ENCODE measurements at regions not wholly inside any gene's neighbourhood (a gene's known extent, or its start where the extent isn't known, plus 50 kb on each side); places are given as distances from the start of the nearest gene placed in this dataset.

DNA sequence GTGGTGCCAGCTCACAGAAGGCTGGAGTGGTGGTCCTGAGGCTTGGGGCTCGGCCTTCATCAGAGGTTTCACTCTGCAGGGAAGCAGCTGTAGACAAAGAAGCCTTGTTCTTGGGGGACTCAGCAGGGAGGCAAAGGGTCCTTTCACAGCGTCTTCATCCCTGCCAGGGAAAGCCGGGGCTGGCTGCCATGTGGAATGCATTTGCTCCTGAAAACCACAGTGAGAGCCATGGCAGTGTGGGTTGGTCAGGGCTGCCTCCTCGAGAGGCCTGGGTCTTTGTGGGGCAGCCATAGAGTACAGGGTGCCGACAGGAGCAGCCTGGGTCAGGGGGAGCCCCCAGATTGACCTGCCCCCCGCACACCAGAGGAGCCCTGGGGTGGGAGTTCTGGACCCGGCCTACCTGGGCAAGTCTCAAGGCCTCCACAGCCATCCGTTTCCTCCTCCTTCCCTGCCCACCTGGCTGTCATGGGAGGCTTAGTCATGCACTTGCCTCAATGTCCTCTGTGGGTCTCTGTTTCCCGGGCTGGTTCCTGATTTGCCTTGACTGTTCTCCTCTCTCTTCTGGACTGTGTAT, 144.0 kb downstream of the CDC5L start:
- DNase-seq (ENCODE audit: low spot score), result no peak

DNA sequence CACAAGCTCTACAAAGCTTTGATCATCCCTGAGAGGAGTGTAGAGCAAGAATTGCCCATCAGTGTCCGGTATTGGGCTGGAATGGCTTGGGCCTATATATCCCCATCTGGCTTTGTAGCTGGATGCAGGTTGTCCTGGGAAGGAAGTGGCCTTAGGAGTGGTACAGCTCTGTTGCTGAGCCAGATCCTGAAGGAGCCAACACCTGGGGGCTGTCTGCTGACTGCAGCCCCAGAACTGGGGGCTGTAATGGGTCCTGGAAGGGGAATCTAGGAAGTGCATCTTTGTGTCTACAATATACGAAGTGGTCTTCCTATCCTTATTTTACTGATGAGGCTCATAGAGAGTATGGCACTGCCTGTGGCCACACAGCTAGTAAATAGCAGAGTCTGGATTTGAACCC, 145.9 kb downstream of the CDC5L start:
- DNase-seq (ENCODE audit: low spot score), result no peak

DNA sequence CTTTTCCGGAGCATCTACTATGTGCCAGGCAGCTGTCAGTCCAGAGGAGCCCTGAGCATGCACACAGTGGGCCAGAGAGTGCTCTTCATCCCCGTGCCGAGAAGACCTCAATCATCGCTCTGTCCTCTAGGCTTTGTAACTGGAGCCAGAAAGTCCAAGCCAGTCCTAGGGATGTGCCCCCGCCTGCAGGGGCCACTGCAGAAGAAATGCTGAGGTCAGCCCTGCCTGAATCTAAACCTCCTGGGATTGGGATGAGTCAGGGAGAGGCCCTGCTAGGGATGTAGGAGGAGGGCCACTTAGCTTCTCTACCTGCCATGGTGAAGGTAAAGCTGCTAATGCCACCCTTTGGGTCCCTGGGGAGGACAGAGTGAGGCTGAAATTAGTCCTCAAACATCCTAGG, 146.8 kb downstream of the CDC5L start:
- DNase-seq (ENCODE audit: low spot score), result no peak

DNA sequence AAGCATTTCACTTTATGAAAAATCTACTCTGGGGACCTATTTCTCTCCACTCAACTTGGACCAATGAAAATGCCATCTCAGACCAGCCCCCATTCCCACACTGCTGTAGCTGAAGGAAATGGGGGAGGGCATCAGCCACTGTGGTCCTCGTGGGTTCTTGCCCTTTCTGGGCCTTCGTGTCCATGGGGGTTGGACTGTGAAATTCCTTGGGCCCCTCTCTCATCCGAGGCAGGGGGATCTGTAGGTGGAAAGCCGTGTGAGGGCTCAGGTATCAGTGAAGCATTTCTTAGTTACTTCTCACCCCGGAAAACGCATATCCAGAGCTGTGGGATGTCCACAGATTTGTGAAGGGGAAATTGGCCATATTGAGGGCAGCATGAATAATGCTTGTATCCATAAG, 147.9 kb downstream of the CDC5L start:
- no peak for DNase-seq (ENCODE audit: low spot score)

DNA sequence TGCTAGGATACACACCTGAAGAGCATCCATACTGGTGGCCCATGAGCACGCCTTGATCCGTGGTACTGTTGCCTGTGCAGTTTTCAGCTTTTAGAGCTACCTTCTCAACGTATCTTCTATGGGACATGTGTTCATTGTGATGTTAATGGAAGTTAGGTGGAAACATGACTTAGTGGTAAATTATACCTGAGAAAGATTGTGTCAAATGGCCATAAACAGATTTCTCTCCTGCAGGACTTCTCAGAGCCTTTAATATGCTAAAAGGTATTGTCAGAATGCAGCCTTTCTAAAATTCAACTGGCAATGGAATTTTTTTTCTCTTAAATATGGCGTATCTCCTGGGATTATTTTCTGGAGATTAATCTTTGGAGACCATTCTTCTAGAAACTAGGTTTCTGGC, 148.5 kb downstream of the CDC5L start:
- DNase-seq (ENCODE audit: low spot score), result no peak

DNA sequence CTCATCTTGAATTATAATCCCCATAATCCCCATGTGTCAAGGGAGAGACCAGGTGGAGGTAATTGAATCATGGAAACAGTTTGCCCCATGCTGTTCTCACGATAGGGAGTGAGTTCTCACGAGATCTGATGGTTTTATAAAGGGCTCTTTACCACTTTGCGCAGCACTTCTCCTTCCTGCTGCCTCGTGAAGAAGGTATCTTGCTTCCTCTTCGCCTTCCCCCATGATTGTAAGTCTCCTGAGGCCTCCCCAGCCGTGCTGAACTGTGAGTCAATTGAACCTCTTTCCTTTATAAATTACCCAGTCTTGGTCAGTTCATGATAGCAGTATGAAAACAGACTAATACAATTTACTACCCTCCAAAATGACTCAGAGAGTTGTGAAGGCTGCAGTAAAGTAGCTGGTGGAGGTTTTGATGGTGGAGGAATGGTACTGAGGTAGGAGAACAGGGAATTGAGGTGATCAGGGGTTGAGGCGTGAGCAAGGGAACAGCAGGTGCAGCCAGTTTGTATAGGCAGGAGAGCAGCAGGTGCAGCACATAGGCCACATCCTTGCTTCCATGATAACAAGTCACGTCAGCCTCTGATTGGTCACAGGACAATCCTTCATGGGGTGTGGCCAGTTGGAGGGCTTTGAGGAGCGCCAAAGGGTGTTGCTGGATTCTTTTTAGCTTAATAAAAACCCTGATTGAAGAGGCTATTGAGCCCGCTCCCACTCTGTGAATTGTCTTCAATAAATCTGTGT, 150.0 kb downstream of the CDC5L start:
- DNase-seq (ENCODE audit: low spot score), result no peak

DNA sequence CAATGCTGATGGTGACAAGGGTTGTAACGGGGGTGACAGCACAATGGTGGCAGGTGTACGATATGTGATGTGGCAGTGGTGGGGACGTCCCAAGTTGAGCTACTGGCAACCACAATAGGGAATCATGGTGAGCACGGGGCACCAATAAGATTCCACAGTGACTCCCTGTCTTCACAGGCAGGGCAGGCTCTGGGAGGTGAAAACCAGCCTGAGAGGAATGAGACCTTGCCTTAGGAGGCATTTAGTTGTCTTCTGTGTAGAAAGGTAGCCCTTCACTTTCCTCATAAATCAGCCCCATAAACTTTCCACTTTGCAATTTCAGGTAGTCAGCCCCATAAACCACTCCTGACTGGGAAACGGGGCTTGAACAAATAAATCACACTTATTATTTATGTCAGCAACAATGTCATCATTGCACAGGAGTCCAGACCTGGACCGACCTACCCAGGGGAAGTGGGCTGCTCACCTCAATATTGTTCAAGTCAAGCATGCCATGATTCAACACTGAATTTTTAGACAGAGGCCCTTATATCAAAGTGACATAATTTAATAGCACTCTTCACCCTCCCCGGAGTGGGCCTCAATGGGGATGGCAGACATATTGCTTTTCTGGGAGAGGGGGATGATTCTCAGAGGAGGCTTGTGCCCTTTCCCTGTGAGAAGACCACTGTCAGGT, 150.8 kb downstream of the CDC5L start:
- no peak for DNase-seq (ENCODE audit: low spot score)

DNA sequence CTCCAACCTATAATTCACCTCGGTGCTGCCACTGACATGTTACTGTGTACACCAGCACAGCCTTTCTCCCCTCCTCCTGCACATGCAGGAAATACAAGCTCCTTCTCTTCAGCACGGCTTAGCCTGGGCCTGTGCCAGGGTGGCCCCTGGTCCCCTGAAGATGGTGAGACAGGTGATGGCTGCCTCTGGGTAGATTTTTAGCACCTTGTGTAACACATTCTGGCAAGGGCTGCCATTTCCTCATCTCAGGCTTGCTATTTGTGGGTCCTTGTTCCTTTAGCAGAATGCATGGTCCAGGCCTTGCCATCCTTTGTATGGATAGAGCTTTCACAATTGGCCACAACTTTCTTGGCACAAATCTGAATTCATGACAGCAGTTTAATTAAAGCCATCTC, 151.3 kb downstream of the CDC5L start:
- no peak for DNase-seq (ENCODE audit: low spot score)

DNA sequence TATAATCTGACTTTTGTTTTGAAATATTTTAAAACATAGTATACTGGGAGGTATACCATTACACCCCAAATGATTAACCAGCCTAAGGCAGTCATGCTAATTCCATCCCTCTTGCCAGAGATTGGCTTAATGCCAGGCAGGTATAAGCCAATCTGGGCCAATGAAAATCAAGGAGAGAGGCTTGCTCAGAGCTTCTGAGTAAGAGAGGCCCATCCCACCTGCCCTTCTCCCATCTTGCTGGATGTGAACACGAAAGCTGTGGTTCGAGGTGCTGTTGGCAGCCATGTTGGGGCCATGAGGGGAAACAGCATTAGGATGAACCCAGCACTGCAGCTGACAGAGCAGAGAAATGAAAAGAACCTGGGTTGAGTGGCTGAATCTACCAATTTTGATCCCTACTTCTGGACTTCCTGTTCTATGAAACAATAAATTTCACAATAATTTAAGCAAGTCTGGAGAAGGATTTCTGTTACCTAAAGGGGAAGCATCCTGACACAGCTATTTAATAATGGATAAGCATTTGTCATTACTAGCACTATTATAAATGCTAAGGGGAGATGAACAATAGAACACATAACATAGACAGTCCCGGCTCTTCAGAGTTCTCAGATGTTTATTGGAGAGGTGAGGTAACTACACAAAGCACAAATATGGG, 152.3 kb downstream of the CDC5L start:
- DNase-seq (ENCODE audit: low spot score), result no peak

DNA sequence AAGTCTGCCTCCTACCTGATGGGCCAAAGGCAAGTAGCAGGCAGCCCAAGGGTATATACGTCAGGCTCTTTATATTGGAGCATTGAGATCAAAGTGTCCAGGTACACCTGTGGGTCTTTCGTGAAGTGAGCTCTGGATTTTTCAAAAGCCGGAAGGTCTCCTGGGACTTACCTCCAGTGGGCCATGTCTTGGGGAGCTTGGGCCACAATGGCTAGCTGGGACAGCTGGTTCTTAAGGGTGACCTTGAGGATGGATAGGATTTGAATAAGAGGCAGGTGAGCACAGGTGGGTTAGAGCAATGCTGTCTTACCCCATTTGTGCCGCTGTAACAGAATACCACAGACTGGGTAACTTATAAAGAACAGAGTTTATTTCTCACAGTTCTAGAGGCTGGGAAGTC, 153.4 kb downstream of the CDC5L start:
- no peak for DNase-seq (ENCODE audit: low spot score)

DNA sequence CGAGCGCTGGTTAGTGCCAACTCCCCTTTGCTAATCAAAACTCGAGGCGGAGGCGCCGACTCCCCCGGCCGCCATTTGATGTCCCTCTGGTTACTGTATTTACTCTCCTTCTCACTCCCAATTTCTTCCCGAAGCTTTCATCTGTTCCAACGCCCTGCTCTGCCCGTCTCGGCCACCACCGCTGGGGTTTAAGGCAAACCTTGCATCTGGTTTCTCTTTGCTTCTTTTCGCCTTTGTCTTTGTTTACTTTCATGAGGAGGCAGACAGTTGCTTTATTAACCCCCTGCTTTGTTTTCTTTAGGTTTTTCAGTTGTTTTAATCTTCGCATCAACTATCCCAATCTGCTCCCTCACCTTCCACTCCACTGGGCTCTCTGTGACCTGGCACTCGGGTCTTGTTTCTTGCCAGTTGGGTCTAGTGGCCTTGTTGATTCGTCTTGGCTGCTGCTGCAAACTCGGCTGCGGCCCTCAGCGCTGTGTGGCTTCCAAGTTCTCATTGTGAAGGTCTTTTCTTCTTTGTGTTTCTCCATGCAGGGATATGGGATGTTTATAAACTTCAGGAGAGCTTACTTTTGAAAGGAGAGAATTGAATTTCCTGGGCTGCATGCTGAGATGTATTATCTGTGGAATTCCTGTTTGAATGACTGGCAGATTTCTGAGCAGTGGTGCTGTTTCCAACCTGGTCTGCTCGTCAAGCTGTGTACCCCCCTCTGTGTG, 155.1 kb downstream of the CDC5L start:
- DNase-seq (ENCODE audit: low spot score), result no peak

DNA sequence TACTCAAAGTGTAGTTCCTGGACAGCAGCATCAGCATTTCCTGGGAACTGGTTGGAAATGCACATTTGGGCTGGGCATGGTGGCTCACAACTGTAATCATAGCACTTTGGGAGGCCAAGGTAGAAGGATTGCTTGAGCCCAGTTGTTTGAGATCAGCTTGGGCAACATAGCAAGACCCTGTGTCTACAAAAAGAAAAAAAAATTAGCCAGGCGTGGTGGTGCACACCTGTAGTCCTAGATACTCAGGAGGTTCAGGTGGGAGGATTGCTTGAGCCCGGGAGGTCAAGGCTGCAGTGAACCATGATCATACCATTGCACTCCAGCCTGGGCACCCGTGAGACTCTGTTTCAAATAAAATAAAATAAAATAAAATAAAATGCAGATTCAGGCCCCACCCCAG, 156.2 kb downstream of the CDC5L start:
- no peak for DNase-seq (ENCODE audit: low spot score)

DNA sequence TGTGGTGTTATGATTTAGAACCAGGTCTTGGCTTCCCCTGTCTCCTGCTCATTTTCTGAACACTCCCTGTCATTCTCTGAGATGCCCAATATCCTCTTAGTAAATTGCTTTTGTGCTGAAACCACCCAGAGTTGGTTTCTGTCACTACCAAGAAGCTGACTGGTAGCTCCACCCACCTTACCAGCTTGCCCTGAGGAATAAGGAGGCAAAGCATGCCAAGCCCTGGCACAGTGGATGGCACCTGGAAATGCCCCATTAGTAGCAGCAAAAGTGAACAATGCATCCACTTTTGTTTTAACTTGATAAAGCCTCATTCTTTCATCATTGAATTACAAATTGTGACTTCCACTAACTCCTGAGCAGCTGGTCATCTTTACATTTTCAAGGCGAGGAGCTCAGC, 157.7 kb downstream of the CDC5L start:
- DNase-seq (ENCODE audit: low spot score), result no peak

DNA sequence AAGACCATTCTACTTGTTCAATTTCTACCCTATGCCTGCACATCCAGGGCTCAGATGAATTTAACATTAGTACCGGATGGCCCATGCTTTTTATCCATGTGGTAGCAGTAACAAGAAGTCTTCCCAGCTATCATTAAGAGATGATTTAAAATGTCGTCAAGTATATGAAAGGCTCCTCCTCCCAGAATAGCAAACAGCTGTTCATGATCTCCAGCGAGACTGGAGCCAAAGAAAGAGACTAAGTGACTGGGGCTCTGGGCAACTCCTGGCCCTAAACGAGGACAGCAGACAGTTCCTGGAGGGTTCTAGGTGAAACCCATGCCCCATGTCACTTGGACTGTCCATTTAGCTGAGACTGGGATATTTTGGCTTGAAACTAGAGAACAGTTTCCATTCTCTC, 160.8 kb downstream of the CDC5L start:
- no peak for DNase-seq (ENCODE audit: low spot score)

DNA sequence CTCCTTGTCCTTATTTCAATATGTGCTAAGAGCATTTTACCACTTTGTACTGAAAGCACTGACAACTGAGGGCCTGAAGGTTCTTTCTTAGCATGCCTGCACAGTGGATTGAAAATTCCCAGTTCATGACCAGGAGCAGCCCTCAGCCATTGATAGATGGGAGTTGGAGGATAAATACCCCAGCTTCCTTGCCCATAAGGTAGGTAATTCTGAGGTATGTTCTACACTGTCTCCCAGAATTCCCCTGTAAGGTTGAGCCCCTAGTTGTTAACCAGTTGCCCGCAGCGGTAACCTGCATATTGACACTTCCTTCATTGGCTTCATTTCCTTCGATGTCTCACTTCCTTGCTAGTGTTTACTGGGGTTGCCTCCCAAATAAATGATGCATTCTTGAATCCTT, 162.0 kb downstream of the CDC5L start:
- DNase-seq (ENCODE audit: low spot score), result no peak

DNA sequence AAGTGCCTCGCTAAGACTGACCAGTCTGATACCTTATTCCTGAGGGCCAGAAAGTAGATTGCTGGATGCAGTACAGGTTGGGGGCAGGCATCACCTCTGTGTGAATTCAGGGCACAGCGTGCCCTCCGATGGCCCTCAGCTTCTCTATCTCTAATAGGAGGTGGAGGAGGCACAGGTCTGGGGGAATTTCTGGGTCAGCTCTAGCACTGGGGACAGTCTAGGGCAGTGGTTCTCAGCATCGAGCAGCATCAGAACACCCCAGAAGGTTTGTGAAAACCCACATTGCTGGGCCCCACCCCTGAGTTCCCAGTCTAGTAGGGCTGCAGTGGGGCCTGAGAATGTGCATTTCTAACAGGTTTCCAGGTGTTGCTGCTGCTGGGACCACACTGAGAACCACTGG, 166.7 kb downstream of the CDC5L start:
- DNase-seq (ENCODE audit: low spot score), result no peak

DNA sequence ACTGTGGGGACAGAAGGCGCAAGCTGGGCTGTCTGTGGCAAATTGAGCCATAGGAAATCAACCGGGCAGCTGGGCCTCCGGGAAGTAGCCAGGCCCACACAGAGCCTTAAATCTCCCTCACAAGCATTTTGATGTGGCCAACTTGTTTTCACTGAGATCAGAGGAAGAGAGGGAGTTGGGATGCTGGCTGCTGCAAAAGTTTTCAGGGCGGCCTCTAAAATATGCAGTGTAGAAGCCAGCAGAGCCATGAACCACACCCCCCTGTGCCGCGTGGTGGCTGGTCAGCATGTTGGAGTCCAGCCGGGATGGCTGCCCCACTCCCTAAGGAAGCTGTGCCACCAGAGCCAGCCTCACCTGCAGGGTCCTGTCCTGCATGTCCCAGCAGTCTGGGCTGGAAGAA, 167.4 kb downstream of the CDC5L start:
- DNase-seq (ENCODE audit: low spot score), result no peak

DNA sequence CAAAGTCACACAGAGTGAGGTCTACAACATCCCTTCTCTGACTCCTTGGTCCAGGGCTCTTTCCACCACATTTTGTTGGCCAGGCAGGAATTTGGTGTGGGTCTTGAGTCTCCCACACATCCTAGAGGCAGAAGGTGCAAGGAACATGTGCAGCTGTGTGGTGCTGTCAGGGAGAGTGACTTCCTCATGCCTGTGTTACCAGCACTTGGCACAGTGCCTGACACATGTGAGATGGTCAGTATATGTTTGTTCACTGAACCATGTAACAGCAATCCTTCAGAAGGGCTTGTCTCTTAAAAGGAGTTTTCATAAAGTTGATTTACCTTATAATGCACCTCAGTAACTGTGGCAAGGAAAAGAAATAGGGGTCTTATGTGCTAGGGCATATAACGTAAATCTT, 168.5 kb downstream of the CDC5L start:
- DNase-seq (ENCODE audit: low spot score), result no peak

DNA sequence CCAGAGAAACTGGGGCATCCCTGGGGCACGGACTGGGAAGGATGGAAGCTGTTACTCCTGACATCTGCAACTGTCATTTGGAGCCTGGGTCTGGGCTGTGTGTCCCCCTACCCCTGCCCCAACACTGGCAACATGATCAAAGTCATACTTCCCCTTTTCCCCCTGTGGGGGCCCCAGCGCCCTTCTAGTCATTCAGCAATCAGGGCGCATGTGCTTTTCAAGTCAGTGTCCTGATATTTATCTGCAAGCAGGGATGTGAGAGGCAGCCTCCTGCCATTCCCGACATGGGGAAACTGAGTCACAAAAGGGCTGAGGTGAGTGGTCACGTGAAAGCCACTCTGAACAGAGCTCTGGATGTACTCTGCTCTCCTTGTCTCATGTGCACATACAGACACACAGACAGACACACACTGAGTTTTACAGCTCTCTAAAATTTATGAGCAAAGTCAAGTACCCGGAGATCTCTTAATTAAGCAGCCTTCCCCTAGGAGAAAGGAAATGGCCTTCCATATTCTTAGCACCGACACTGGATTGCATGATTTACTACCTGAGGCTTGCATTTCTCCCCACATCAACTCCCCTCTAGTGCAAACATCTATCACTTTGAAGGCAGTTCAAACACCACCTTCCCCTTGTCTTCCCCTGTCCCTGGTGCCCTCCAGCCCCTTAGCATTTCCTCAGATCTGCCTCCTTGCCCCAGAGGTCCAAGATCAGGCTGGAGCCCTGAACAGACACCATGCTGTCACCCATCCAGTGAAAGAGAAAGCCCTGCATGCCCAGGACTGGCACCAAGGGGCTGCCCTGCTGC, 170.7 kb downstream of the CDC5L start:
- no peak for DNase-seq (ENCODE audit: low spot score)

DNA sequence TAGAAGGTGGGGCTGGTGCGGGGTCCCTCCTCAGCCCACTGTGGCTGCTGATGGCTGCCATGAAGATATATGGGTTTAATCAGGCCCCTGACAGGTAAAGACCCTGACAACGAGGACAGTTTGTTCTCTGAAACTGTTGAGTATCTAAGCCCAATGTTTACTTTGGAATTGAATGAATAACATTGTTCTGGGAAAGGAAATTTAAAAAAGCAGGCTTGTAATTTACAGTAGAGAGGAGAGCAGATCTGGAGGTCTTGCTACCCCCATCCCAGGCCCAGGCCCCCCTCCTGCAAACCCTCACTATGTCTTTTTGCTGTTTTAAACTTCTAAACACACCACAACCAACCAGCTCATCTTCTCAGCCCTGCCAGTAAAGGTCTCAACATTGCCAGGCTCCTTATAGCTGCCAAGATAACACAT, 171.3 kb downstream of the CDC5L start:
- DNase-seq (ENCODE audit: low spot score), result no peak

Measured in umbilical cord (tissue), 1 donor.